ENCODE measurements at regions not wholly inside any gene's neighbourhood (a gene's known extent, or its start where the extent isn't known, plus 50 kb on each side); places are given as distances from the start of the nearest gene placed in this dataset.

GRCh38 chr6:142561511-142562265 lies 259.9 kb downstream of the ADGRG6 start:
- no peak for DNase-seq (ENCODE audit: low spot score)

GRCh38 chr6:142562865-142563264 lies 261.1 kb downstream of the ADGRG6 start:
- no peak for DNase-seq (ENCODE audit: low spot score)

- DNase-seq (ENCODE audit: low spot score) = peak; percentile 72
Measured at GRCh38 chr6:142566628-142567396, 265.0 kb downstream of the ADGRG6 start.

- no peak for DNase-seq (ENCODE audit: low spot score)
Measured at GRCh38 chr6:142567461-142567860, 265.7 kb downstream of the ADGRG6 start.

- peak; percentile 68 for DNase-seq (ENCODE audit: low spot score)
Measured at GRCh38 chr6:142568857-142569597, 267.2 kb downstream of the ADGRG6 start.

GRCh38 chr6:142569676-142570075 lies 267.9 kb downstream of the ADGRG6 start:
- no peak for DNase-seq (ENCODE audit: low spot score)

GRCh38 chr6:142570221-142570671 lies 268.4 kb downstream of the ADGRG6 start:
- DNase-seq (ENCODE audit: low spot score) = peak; percentile 32

GRCh38 chr6:142592876-142593275 lies 291.1 kb downstream of the ADGRG6 start:
- DNase-seq (ENCODE audit: low spot score) = no peak

- no peak for DNase-seq (ENCODE audit: low spot score)
Measured at GRCh38 chr6:142597836-142598235, 296.0 kb downstream of the ADGRG6 start.

GRCh38 chr6:142601427-142601826 lies 299.6 kb downstream of the ADGRG6 start:
- DNase-seq (ENCODE audit: low spot score) = no peak

GRCh38 chr6:142602972-142603371 lies 301.2 kb downstream of the ADGRG6 start:
- no peak for DNase-seq (ENCODE audit: low spot score)

GRCh38 chr6:142605922-142606485 lies 304.2 kb downstream of the ADGRG6 start:
- peak; percentile 40 for DNase-seq (ENCODE audit: low spot score)

GRCh38 chr6:142612956-142613355 lies 311.1 kb downstream of the ADGRG6 start:
- no peak for DNase-seq (ENCODE audit: low spot score)

- no peak for DNase-seq (ENCODE audit: low spot score)
Measured at GRCh38 chr6:142613981-142614380, 312.2 kb downstream of the ADGRG6 start.

GRCh38 chr6:142617158-142617557 lies 315.4 kb downstream of the ADGRG6 start:
- no peak for DNase-seq (ENCODE audit: low spot score)

GRCh38 chr6:142621822-142622221 lies 320.0 kb downstream of the ADGRG6 start:
- no peak for DNase-seq (ENCODE audit: low spot score)

- DNase-seq (ENCODE audit: low spot score) = no peak
Measured at GRCh38 chr6:142624978-142625715, 319.8 kb downstream of the HIVEP2 start.

- DNase-seq (ENCODE audit: low spot score) = no peak
Measured at GRCh38 chr6:142627474-142627873, 317.5 kb downstream of the HIVEP2 start.

- DNase-seq (ENCODE audit: low spot score) = no peak
Measured at GRCh38 chr6:142631517-142632385, 313.2 kb downstream of the HIVEP2 start.

- no peak for DNase-seq (ENCODE audit: low spot score)
Measured at GRCh38 chr6:142633317-142633716, 311.7 kb downstream of the HIVEP2 start.

- DNase-seq (ENCODE audit: low spot score) = no peak
Measured at GRCh38 chr6:142635130-142635529, 309.8 kb downstream of the HIVEP2 start.

Measured in AG20443 (cell line).